ENCODE measurements at regions not wholly inside any gene's neighbourhood (a gene's known extent, or its start where the extent isn't known, plus 50 kb on each side); places are given as distances from the start of the nearest gene placed in this dataset.

DNA sequence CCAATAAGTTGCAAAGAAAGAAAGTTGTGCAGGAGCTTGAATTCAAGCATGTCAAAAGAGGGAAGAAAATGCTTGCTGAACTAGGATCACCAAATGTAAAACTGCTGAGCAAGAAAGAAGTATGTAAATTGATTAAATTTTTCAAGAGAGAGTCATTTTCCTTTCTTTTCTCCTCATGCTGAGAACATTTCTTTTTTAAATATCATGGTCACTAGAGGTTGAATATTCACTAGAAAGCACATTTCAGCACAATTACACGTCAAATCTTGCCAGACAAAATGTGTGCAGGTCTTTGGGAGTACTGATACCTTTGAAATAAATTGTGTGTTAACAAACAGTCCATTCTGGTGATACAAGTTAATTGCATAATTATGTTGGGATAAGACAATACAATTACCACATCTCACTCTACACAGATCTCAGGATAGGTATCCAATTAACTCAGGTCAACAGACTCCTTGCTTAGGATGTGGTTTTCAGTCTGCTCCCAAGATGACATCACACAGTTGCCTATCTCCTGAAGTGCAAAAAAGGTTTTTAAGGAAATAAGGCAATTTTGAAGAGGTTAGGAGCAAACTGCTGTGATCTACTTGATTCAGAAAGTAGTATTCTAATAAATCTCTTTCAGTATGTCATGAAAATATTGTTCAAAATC, 862.2 kb downstream of the RPS29 start:
- TF ChIP-seq, protein P1, sequence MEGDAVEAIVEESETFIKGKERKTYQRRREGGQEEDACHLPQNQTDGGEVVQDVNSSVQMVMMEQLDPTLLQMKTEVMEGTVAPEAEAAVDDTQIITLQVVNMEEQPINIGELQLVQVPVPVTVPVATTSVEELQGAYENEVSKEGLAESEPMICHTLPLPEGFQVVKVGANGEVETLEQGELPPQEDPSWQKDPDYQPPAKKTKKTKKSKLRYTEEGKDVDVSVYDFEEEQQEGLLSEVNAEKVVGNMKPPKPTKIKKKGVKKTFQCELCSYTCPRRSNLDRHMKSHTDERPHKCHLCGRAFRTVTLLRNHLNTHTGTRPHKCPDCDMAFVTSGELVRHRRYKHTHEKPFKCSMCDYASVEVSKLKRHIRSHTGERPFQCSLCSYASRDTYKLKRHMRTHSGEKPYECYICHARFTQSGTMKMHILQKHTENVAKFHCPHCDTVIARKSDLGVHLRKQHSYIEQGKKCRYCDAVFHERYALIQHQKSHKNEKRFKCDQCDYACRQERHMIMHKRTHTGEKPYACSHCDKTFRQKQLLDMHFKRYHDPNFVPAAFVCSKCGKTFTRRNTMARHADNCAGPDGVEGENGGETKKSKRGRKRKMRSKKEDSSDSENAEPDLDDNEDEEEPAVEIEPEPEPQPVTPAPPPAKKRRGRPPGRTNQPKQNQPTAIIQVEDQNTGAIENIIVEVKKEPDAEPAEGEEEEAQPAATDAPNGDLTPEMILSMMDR (IDR thresholded peaks at IDR 0.05): no peak
- no peak for TF ChIP-seq EZH2 (IDR thresholded peaks at IDR 0.05; ENCODE audit: borderline replicate concordance, insufficient read depth, low read depth, low read length, poor library complexity, severe bottlenecking)
